ENCODE measurements at regions not wholly inside any gene's neighbourhood (a gene's known extent, or its start where the extent isn't known, plus 50 kb on each side); places are given as distances from the start of the nearest gene placed in this dataset.

GRCh38 chr15:93171476-93171875, 82.5 kb upstream of the RGMA start:
- TF ChIP-seq JUNB (IDR thresholded peaks at IDR 0.05) (no peak), RAD21 (IDR thresholded peaks at IDR 0.05; ENCODE audit: insufficient read depth, low read depth, low read length) (no peak), NRF1 (conservative IDR thresholded peaks at IDR 0.05; ENCODE audit: low read depth, low read length) (no peak), STAT1 (conservative IDR thresholded peaks at IDR 0.05) (no peak), MAX (IDR thresholded peaks at IDR 0.05; ENCODE audit: low read depth, low read length) (no peak), ZNF274 (IDR thresholded peaks at IDR 0.05; ENCODE audit: insufficient read depth, insufficient read length) (no peak), EZH2 (IDR thresholded peaks at IDR 0.05; ENCODE audit: borderline replicate concordance, control insufficient read depth, low read depth, low read length) (no peak), EGR1 (IDR thresholded peaks at IDR 0.05; ENCODE audit: borderline replicate concordance in 1 of 2, low read depth in 2 of 2, low read length in 2 of 2) (no peak), RFX5 (IDR thresholded peaks at IDR 0.05; ENCODE audit: low read depth, low read length) (no peak), TCF3 (IDR thresholded peaks at IDR 0.05; ENCODE audit: borderline replicate concordance, insufficient read depth, low read depth, low read length) (no peak), POLR2AphosphoS2 (IDR thresholded peaks at IDR 0.05; ENCODE audit: low read depth, low read length) (no peak)
- TF ChIP-seq, protein P1, sequence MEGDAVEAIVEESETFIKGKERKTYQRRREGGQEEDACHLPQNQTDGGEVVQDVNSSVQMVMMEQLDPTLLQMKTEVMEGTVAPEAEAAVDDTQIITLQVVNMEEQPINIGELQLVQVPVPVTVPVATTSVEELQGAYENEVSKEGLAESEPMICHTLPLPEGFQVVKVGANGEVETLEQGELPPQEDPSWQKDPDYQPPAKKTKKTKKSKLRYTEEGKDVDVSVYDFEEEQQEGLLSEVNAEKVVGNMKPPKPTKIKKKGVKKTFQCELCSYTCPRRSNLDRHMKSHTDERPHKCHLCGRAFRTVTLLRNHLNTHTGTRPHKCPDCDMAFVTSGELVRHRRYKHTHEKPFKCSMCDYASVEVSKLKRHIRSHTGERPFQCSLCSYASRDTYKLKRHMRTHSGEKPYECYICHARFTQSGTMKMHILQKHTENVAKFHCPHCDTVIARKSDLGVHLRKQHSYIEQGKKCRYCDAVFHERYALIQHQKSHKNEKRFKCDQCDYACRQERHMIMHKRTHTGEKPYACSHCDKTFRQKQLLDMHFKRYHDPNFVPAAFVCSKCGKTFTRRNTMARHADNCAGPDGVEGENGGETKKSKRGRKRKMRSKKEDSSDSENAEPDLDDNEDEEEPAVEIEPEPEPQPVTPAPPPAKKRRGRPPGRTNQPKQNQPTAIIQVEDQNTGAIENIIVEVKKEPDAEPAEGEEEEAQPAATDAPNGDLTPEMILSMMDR (IDR thresholded peaks at IDR 0.05 in 2 of 3, conservative IDR thresholded peaks at IDR 0.05 in 1 of 3; ENCODE audit: control insufficient read depth in 2 of 3, extremely low read depth in 1 of 3, insufficient read depth in 1 of 3, low read depth in 3 of 3, low read length in 3 of 3) = no peak
- TF ChIP-seq, protein P2, sequence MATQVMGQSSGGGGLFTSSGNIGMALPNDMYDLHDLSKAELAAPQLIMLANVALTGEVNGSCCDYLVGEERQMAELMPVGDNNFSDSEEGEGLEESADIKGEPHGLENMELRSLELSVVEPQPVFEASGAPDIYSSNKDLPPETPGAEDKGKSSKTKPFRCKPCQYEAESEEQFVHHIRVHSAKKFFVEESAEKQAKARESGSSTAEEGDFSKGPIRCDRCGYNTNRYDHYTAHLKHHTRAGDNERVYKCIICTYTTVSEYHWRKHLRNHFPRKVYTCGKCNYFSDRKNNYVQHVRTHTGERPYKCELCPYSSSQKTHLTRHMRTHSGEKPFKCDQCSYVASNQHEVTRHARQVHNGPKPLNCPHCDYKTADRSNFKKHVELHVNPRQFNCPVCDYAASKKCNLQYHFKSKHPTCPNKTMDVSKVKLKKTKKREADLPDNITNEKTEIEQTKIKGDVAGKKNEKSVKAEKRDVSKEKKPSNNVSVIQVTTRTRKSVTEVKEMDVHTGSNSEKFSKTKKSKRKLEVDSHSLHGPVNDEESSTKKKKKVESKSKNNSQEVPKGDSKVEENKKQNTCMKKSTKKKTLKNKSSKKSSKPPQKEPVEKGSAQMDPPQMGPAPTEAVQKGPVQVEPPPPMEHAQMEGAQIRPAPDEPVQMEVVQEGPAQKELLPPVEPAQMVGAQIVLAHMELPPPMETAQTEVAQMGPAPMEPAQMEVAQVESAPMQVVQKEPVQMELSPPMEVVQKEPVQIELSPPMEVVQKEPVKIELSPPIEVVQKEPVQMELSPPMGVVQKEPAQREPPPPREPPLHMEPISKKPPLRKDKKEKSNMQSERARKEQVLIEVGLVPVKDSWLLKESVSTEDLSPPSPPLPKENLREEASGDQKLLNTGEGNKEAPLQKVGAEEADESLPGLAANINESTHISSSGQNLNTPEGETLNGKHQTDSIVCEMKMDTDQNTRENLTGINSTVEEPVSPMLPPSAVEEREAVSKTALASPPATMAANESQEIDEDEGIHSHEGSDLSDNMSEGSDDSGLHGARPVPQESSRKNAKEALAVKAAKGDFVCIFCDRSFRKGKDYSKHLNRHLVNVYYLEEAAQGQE (IDR thresholded peaks at IDR 0.05; ENCODE audit: low read depth, low read length) = no peak

Measured in GM12878 (cell line).